Progenitor cell of endocrine pancreas (in vitro differentiated cells): ENCODE measurements at regions not wholly inside any gene's neighbourhood (a gene's known extent, or its start where the extent isn't known, plus 50 kb on each side); places are given as distances from the start of the nearest gene placed in this dataset.
"Not testable (repeated sequence)": the region's sequence is repeated elsewhere in the genome, so short reads cannot be mapped to it uniquely, and the experiment has no call there.

Experiments
- DNase-seq: peaks from one replicate; pipeline ENCODE4 v3.0.0; 2021; ENCODE audit warnings: low spot score; ENCODE audit not compliant: unreplicated experiment
- H3K27ac Mint-ChIP-seq: 2 replicates; pipeline ENCODE4 v1.8.0; 2021; ENCODE audit warnings: mild to moderate bottlenecking, moderate library complexity, mixed read lengths
- H3K27me3 Mint-ChIP-seq: 2 replicates; pipeline ENCODE4 v1.8.0; 2021; ENCODE audit warnings: mixed read lengths
- H3K36me3 Mint-ChIP-seq: 2 replicates; pipeline ENCODE4 v1.8.0; 2022; ENCODE audit warnings: mixed read lengths; ENCODE audit not compliant: insufficient read depth
- H3K4me1 Mint-ChIP-seq: 2 replicates; pipeline ENCODE4 v1.8.0; 2021; ENCODE audit warnings: low read depth, mixed read lengths
- H3K4me3 Mint-ChIP-seq: 2 replicates; pipeline ENCODE4 v1.8.0; 2021; ENCODE audit warnings: low read depth, mild to moderate bottlenecking, moderate library complexity, mixed read lengths
- H3K9me3 Mint-ChIP-seq: 2 replicates; pipeline ENCODE4 v1.8.0; 2021; ENCODE audit warnings: low read depth, mixed read lengths
- CTCF ChIP-seq: fragments of 200-600 bp; sonication (generic); IDR thresholded peaks from one replicate; pipeline ENCODE4 v1.5.0; 2021; ENCODE audit warnings: antibody characterized with exemption, mild to moderate bottlenecking; ENCODE audit not compliant: unreplicated experiment

DNA sequence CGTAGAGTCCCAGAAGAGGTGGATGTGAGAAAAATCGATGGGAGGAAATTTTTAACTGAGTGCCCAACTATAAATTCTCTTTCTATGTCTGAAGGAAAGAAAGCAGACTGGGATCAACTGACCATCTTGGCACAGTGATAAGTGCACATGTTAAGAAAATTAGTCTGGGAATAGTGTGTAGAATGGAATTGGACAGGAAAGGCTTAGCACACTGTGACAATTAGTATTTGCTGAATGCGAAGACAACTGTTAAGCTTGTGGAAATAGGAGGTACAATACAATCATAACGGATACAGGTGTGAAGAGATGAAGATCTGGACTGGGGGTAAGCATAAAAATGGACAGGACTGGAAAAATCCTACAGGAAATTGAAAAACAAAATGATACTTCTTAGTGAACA, 114.3 kb downstream of the FAM50B start:
- DNase-seq, result no peak
- Mint-ChIP-seq H3K27me3 (peaks cover 3% of the 10 kb centered on the region), H3K36me3 (no peaks in the 10 kb centered on the region), H3K4me3 (no peak overlapping the region), H3K27ac (no peak overlapping the region), H3K9me3 (no peaks in the 10 kb centered on the region), H3K4me1 (no peaks in the 10 kb centered on the region)
- TF ChIP-seq CTCF, result no peak

DNA sequence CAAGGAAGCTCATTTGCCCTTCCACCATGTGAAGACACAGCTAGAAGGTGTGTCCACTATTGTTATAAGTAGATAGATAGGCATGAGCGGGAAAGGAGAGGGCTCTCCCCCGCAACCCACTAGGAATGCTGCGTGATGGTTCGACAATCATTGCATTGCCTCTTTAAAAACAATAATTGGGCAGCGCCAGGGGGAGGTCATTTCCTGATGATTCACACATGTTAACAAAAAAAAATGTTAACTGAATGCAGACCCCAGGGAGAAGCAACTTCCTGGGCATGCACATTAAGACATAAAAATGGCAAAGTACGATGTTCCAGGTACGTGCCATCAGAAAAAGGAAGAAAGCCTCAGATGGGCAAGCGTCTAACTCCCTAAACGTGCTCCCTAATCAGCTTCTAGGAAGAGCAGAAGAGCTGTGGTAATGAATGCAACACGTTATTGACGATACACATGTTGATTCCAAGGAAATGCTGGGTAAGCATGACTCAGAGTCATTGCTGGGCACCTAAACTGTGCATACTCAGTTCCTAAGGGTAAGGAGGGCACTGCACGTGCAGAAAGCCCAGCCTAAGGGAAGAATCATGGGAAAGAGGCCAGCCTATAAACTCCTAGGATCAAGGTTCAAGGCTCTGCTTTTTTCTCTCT, 113.7 kb downstream of the FAM217A start:
- DNase-seq, result no peak
- Mint-ChIP-seq H3K4me3 (no peak overlapping the region), H3K36me3 (no peaks in the 10 kb centered on the region), H3K4me1 (no peaks in the 10 kb centered on the region), H3K9me3 (no peaks in the 10 kb centered on the region), H3K27ac (no peak overlapping the region), H3K27me3 (peaks cover 1% of the 10 kb centered on the region)
- TF ChIP-seq CTCF, result no peak

DNA sequence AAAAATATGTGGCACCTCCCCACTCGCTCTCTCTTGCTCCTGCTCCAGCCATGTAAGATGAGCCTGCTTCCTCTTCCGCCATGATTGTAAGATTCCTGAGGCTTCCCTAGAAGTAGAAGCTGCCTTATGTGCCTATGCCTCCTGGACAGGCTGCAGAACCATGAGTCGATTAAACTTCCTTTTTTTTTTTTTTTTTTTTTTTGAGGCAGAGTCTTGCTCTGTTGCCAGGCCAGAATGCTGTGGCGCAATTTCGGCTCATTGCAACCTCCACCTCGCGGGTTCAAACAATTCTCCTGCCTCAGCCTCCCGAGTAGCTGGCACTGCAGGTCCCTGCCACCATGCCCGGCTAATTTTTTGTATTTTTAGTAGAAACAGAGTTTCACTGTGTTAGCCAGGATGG, 112.5 kb downstream of the FAM217A start:
- Mint-ChIP-seq H3K4me3 (no peak overlapping the region), H3K27me3 (no peaks in the 10 kb centered on the region), H3K4me1 (no peaks in the 10 kb centered on the region), H3K9me3 (no peaks in the 10 kb centered on the region), H3K27ac (no peak overlapping the region), H3K36me3 (no peaks in the 10 kb centered on the region)
- TF ChIP-seq CTCF, result no peak
- DNase-seq, result no peak

GRCh38 chr6:3970097-3970496, 108.8 kb downstream of the FAM217A start:
- H3K27ac Mint-ChIP-seq, result no peak overlapping the region
- H3K4me1 Mint-ChIP-seq, result peaks cover 2% of the 10 kb centered on the region
- DNase-seq, result no peak
- no peak for TF ChIP-seq CTCF
- no peaks in the 10 kb centered on the region for H3K27me3 Mint-ChIP-seq
- no peaks in the 10 kb centered on the region for H3K36me3 Mint-ChIP-seq
- H3K4me3 Mint-ChIP-seq, result no peak overlapping the region
- H3K9me3 Mint-ChIP-seq, result no peaks in the 10 kb centered on the region

DNA sequence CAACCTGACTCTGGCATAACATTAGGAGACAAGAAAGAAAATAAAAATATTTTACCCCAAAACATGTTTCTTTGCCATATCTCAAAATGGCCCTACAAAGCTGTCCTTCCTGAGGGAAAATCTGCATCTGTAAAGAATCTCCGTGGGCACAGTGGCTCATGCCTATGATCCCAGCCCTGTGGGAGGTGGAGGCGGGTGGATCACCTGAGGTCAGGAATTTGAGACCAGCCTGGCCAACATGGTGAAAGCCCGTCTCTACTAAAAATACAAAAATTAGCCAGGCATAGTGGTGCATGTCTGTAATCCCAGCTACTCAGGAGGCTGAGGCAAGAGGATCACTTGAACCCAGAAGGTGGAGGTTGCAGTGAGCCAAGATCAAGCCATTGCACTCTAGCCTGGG, 105.8 kb downstream of the FAM217A start:
- not testable (repeated sequence) for DNase-seq, H3K9me3 Mint-ChIP-seq, H3K36me3 Mint-ChIP-seq, H3K4me1 Mint-ChIP-seq, H3K4me3 Mint-ChIP-seq, H3K27me3 Mint-ChIP-seq, H3K27ac Mint-ChIP-seq
